ENCODE measurements at regions not wholly inside any gene's neighbourhood (a gene's known extent, or its start where the extent isn't known, plus 50 kb on each side); places are given as distances from the start of the nearest gene placed in this dataset.

DNA sequence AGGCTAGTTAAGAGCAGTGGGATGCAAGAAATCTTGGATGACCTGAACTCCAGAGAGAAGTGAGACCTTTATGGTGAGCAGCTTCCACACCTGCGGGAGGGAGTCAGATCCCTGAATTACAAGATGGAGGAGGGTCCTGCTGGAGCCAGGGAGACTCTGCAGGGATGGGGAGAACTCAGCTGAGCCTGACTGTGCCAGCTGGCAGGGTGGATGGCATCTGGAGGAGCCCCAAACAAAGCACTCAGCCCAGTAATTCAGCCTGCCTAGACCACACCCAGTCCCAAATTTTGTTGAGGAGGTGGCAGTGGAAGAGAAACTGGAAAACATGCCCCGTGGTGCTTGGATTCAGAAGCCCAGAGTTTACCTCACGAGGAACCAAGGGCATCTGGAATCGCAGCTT lies 208.2 kb downstream of the WDR11 start:
- no peak overlapping the region for H3K4me3 ChIP-seq (ENCODE audit: control extremely low read depth in 1 of 5, extremely low read depth in 1 of 5, insufficient read depth in 1 of 5, low read depth in 2 of 5, low read length in 4 of 5)
- ATAC-seq (ENCODE audit: low read depth) (no peak), DNase-seq (no peak)
- peaks cover 0 to 4% (median 0%) of the 10 kb centered on the region in 3 donors for H3K9me3 ChIP-seq (ENCODE audit: control extremely low read depth in 1 of 3, control insufficient read depth in 2 of 3, insufficient read depth in 1 of 3, low read length in 2 of 3)
- Mint-ChIP-seq H3K4me3 (no peak overlapping the region), H3K9me3 (ENCODE audit: insufficient read depth) (no peaks in the 10 kb centered on the region), H3K4me1 (no peaks in the 10 kb centered on the region), H3K27ac (no peak overlapping the region), H3K27me3 (peaks cover 10% of the 10 kb centered on the region)
- POLR2A ChIA-PET, result no interaction called here
- no peak overlapping the region for H3K9ac ChIP-seq (ENCODE audit: low read length)
- H2AFZ ChIP-seq (ENCODE audit: insufficient read depth, low read depth, low read length, poor library complexity, severe bottlenecking), result no peak overlapping the region
- WGBS (ENCODE audit: insufficient coverage), result 82% methylated on average over 4 of the region's 4 CpGs
- peaks cover 0 to 3% (median 0%) of the 10 kb centered on the region in 4 experiments for H3K27me3 ChIP-seq (replicated peaks in 1 of 4; ENCODE audit: control extremely low read depth in 1 of 4, control insufficient read depth in 3 of 4, insufficient read depth in 4 of 4, low read length in 3 of 4)
- no peaks in the 10 kb centered on the region for H4K20me1 ChIP-seq (ENCODE audit: control insufficient read depth, insufficient read depth, low read length, poor library complexity, severe bottlenecking)
- H3K4me1 ChIP-seq (ENCODE audit: control insufficient read depth in 2 of 2, insufficient read depth in 2 of 2, low read length in 2 of 2), result no peaks in the 10 kb centered on the region
- no peaks in the 10 kb centered on the region for H3K36me3 ChIP-seq (replicated peaks in 1 of 2; ENCODE audit: control extremely low read depth in 1 of 2, control insufficient read depth in 1 of 2, extremely low read depth in 1 of 2, insufficient read depth in 2 of 2, low read length in 1 of 2)
- H3K79me2 ChIP-seq (ENCODE audit: control insufficient read depth, insufficient read depth, low read length), result no peaks in the 10 kb centered on the region
- intact Hi-C loops (cut with micrococcal nuclease), result no loop called here
- H3K4me2 ChIP-seq (replicated peaks; ENCODE audit: low read depth, low read length, poor library complexity, severe bottlenecking), result no peak overlapping the region
- no peak overlapping the region for H3K27ac ChIP-seq (ENCODE audit: low read length in 2 of 2)
- TF ChIP-seq, protein P1, sequence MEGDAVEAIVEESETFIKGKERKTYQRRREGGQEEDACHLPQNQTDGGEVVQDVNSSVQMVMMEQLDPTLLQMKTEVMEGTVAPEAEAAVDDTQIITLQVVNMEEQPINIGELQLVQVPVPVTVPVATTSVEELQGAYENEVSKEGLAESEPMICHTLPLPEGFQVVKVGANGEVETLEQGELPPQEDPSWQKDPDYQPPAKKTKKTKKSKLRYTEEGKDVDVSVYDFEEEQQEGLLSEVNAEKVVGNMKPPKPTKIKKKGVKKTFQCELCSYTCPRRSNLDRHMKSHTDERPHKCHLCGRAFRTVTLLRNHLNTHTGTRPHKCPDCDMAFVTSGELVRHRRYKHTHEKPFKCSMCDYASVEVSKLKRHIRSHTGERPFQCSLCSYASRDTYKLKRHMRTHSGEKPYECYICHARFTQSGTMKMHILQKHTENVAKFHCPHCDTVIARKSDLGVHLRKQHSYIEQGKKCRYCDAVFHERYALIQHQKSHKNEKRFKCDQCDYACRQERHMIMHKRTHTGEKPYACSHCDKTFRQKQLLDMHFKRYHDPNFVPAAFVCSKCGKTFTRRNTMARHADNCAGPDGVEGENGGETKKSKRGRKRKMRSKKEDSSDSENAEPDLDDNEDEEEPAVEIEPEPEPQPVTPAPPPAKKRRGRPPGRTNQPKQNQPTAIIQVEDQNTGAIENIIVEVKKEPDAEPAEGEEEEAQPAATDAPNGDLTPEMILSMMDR (IDR thresholded peaks at IDR 0.05), result no peak
- no peak for TF ChIP-seq EZH2 (IDR thresholded peaks at IDR 0.05; ENCODE audit: borderline replicate concordance, insufficient read depth, low read depth, low read length, poor library complexity, severe bottlenecking)
- CTCF ChIA-PET, result no interaction called here

DNA sequence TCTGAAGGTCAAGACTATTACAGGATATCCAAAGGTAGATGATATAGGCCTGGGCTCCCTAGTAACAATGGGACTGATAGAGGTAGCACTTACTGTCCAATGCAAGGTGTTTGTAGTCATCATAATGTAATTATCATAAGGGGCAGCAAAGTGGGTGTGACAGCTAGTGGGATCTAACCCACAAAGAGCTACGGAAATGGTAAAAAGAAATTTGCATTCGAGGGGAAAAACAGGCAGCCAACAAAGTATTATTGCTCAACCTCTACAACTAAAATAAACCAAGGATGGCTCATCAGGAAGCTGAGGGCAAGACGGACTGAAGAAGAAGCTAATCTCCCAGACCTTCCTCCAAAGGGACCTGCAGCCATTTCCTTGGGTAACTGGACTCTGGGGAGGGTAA lies 211.0 kb downstream of the WDR11 start:
- WGBS (ENCODE audit: insufficient coverage), result no CpG with 5 or more reads among the region's 3 CpGs
- CTCF ChIA-PET, result no interaction called here
- Mint-ChIP-seq H3K27me3 (peaks cover 9% of the 10 kb centered on the region), H3K27ac (no peak overlapping the region), H3K4me1 (no peaks in the 10 kb centered on the region), H3K4me3 (no peak overlapping the region), H3K9me3 (ENCODE audit: insufficient read depth) (peaks cover 3% of the 10 kb centered on the region)
- intact Hi-C loops (cut with micrococcal nuclease), result no loop called here
- Histone ChIP-seq H3K4me1 (ENCODE audit: control insufficient read depth in 2 of 2, insufficient read depth in 2 of 2, low read length in 2 of 2) (no peaks in the 10 kb centered on the region), H4K20me1 (ENCODE audit: control insufficient read depth, insufficient read depth, low read length, poor library complexity, severe bottlenecking) (no peaks in the 10 kb centered on the region), H2AFZ (ENCODE audit: insufficient read depth, low read depth, low read length, poor library complexity, severe bottlenecking) (no peak overlapping the region), H3K9ac (ENCODE audit: low read length) (no peak overlapping the region), H3K79me2 (ENCODE audit: control insufficient read depth, insufficient read depth, low read length) (no peaks in the 10 kb centered on the region), H3K4me3 (ENCODE audit: control extremely low read depth in 1 of 5, extremely low read depth in 1 of 5, insufficient read depth in 1 of 5, low read depth in 2 of 5, low read length in 4 of 5) (no peak overlapping the region), H3K36me3 (replicated peaks in 1 of 2; ENCODE audit: control extremely low read depth in 1 of 2, control insufficient read depth in 1 of 2, extremely low read depth in 1 of 2, insufficient read depth in 2 of 2, low read length in 1 of 2) (no peaks in the 10 kb centered on the region), H3K4me2 (replicated peaks; ENCODE audit: low read depth, low read length, poor library complexity, severe bottlenecking) (no peak overlapping the region), H3K9me3 (ENCODE audit: control extremely low read depth in 1 of 3, control insufficient read depth in 2 of 3, insufficient read depth in 1 of 3, low read length in 2 of 3) (peaks cover 0 to 7% (median 0%) of the 10 kb centered on the region in 3 donors), H3K27ac (ENCODE audit: low read length in 2 of 2) (no peak overlapping the region), H3K27me3 (replicated peaks in 1 of 4; ENCODE audit: control extremely low read depth in 1 of 4, control insufficient read depth in 3 of 4, insufficient read depth in 4 of 4, low read length in 3 of 4) (peaks cover 0 to 3% (median 0%) of the 10 kb centered on the region in 4 experiments)
- POLR2A ChIA-PET, result no interaction called here
- no peak for ATAC-seq (ENCODE audit: low read depth)
- no peak for TF ChIP-seq EZH2 (IDR thresholded peaks at IDR 0.05; ENCODE audit: borderline replicate concordance, insufficient read depth, low read depth, low read length, poor library complexity, severe bottlenecking)
- TF ChIP-seq, protein P1 (IDR thresholded peaks at IDR 0.05), result no peak
- no peak for DNase-seq

Measured in B cell (primary cell).